OCI-LY7 (cell line): ENCODE measurements at regions not wholly inside any gene's neighbourhood (a gene's known extent, or its start where the extent isn't known, plus 50 kb on each side); places are given as distances from the start of the nearest gene placed in this dataset.

Experiments used
- BruUV-seq: library from RNA; stranded (reverse); fragments of 400-500 nt; replicated peaks from 2 replicates; lab custom pipeline; 2021; lab: Mats Ljungman, UMichigan
- CTCF ChIA-PET: fragments of 300-600 bp; sonication (Branson Sonifier 250); formaldehyde crosslinking; loops from one replicate; lab custom pipeline; 2022; ENCODE audit warnings: antibody characterized with exemption; ENCODE audit not compliant: unreplicated experiment; lab: Charles Lee
- POLR2A ChIA-PET: fragments of 300-600 bp; sonication (Branson Sonifier 250); formaldehyde crosslinking; loops from one replicate; lab custom pipeline; 2022; ENCODE audit warnings: antibody characterized with exemption; lab: Charles Lee
- DNase-seq: peaks from one replicate; pipeline ENCODE4 v3.0.0-alpha.2; 2015; ENCODE audit warnings: low spot score
- H2AFZ ChIP-seq: fragments of 200-600 bp; sonication (generic), shearing (Covaris generic); 2 replicates; pipeline ENCODE4 v1.6.1; 2014; ENCODE audit warnings: mild to moderate bottlenecking, antibody characterized with exemption, low read length, moderate library complexity
- H3K27ac ChIP-seq: fragments of 200-600 bp; sonication (generic); 2 replicates; pipeline ENCODE4 v1.5.1; 2014; ENCODE audit warnings: mixed run types, low read depth, mild to moderate bottlenecking, moderate library complexity, low read length, inconsistent platforms; ENCODE audit not compliant: poor library complexity, severe bottlenecking
- H3K36me3 ChIP-seq: fragments of 200-600 bp; sonication (generic); 2 replicates; pipeline ENCODE4 v1.6.1; 2014; ENCODE audit warnings: mild to moderate bottlenecking, antibody characterized with exemption, low read length, moderate library complexity, mixed read lengths; ENCODE audit not compliant: insufficient read depth
- H3K4me1 ChIP-seq: fragments of 200-600 bp; sonication (generic); 2 replicates; pipeline ENCODE4 v1.5.1; 2014; ENCODE audit warnings: mild to moderate bottlenecking, low read length; ENCODE audit not compliant: insufficient read depth, poor library complexity, severe bottlenecking
- H3K4me2 ChIP-seq: fragments of 200-600 bp; sonication (generic); 2 replicates; pipeline ENCODE4 v1.6.1; 2014; ENCODE audit warnings: mild to moderate bottlenecking, low read length
- H3K4me3 ChIP-seq: fragments of 200-600 bp; sonication (generic); 2 replicates; pipeline ENCODE4 v1.5.1; 2014; ENCODE audit warnings: mild to moderate bottlenecking, low read depth, low read length; ENCODE audit not compliant: poor library complexity, severe bottlenecking
- H3K79me2 ChIP-seq: fragments of 200-600 bp; sonication (generic); 2 replicates; pipeline ENCODE4 v1.6.1; 2016; ENCODE audit warnings: low read depth, mild to moderate bottlenecking, low read length, moderate library complexity, mixed read lengths; ENCODE audit not compliant: insufficient read depth
- H3K9me2 ChIP-seq: fragments of 200-600 bp; sonication (generic); 2 replicates; pipeline ENCODE4 v1.6.1; 2016; ENCODE audit warnings: mild to moderate bottlenecking, low read length, mixed read lengths; ENCODE audit not compliant: insufficient read depth
- H3K9me3 ChIP-seq: fragments of 200-600 bp; sonication (generic); 2 replicates; pipeline ENCODE4 v1.6.1; 2014; ENCODE audit warnings: mild to moderate bottlenecking, mixed run types, low read length, mixed read lengths
- H4K20me1 ChIP-seq: fragments of 200-600 bp; sonication (generic); 2 replicates; pipeline ENCODE4 v1.6.1; 2014; ENCODE audit warnings: mild to moderate bottlenecking, antibody characterized with exemption, low read length, moderate library complexity, mixed read lengths; ENCODE audit not compliant: insufficient read depth
- EZH2phosphoT487 ChIP-seq: fragments of 200-600 bp; sonication (generic); IDR thresholded peaks from 2 replicates; pipeline ENCODE4 v1.6.1; 2018; ENCODE audit warnings: low read depth, borderline replicate concordance, mild to moderate bottlenecking, mixed run types, antibody characterized with exemption, low read length, moderate library complexity, mixed read lengths
- intact Hi-C: fragments of 100-400 bp; cut with micrococcal nuclease; formaldehyde crosslinking; loops from one replicate; pipeline ENCODE4 v1.10.0; 2022; ENCODE audit not compliant: unreplicated experiment
- TF ChIP-seq, protein P1 (sequence below): fragments of 200-600 bp; sonication (generic); conservative IDR thresholded peaks from 2 replicates; pipeline ENCODE4 v1.5.1; 2014; ENCODE audit warnings: mild to moderate bottlenecking, antibody characterized with exemption, low read length, moderate library complexity, mixed read lengths

DNA sequence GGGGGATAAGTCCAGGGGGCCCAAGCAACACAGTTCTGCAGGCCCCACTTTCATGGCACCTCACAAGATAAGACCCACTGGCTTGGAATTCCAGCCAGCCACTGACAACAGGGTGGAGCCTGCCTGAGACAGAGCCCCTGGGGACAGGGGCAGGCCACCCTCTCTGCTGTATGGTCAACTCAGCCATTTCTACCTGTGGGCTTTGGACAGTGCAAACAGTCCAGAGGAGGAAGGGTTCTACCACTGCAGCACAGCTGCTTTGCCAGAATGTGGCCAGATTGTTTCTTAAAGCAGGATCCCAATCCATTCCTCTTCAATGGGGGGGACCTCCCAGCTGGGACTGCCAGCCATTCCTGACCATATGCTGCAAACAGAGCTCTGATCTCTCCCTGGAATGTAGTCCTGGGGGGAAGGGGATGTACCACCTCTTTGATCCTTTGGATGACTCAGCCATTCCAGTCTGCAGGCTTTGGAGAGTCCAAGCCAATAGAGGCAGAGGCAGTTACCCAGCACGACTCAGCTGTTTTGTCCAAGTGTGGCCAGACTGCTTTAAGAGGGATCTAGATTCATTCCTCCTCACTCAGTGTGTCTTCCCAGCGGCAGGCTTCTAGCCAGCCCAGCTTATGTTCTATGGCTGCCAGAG is 842.2 kb downstream of the EPHA7 start:
- Histone ChIP-seq H3K27ac (no peak overlapping the region), H3K4me3 (no peak overlapping the region), H2AFZ (no peak overlapping the region), H4K20me1 (no peaks in the 10 kb centered on the region), H3K9me3 (no peaks in the 10 kb centered on the region), H3K4me2 (no peak overlapping the region), H3K4me1 (no peaks in the 10 kb centered on the region), H3K79me2 (no peaks in the 10 kb centered on the region), H3K9me2 (no peaks in the 10 kb centered on the region), H3K36me3 (no peaks in the 10 kb centered on the region)
- no TSS peak for BruUV-seq
- TF ChIP-seq EZH2phosphoT487, result no peak
- TF ChIP-seq, protein P1, sequence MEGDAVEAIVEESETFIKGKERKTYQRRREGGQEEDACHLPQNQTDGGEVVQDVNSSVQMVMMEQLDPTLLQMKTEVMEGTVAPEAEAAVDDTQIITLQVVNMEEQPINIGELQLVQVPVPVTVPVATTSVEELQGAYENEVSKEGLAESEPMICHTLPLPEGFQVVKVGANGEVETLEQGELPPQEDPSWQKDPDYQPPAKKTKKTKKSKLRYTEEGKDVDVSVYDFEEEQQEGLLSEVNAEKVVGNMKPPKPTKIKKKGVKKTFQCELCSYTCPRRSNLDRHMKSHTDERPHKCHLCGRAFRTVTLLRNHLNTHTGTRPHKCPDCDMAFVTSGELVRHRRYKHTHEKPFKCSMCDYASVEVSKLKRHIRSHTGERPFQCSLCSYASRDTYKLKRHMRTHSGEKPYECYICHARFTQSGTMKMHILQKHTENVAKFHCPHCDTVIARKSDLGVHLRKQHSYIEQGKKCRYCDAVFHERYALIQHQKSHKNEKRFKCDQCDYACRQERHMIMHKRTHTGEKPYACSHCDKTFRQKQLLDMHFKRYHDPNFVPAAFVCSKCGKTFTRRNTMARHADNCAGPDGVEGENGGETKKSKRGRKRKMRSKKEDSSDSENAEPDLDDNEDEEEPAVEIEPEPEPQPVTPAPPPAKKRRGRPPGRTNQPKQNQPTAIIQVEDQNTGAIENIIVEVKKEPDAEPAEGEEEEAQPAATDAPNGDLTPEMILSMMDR, result no peak
- intact Hi-C loops, result no loop called here
- ChIA-PET CTCF (no interaction called here), POLR2A (no interaction called here)
- no peak for DNase-seq

DNA sequence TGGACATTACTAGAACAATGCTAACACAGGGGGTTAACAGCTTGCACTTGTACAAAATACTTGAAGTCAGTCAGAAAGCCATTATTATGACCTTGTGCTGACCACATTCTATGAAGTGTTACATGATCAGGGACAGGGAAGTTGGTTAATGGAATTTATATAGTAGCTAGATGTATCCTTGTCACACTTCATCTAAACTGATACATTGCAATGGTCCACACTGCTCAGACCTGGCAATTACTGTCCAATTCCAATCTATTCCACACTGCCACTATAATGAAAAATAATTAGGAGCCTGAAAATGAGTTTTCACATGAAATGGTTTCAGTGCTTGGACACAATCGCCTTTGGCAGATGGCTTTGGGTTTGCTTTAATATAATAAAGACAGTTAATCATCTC is 850.8 kb downstream of the EPHA7 start:
- no peaks in the 10 kb centered on the region for H3K9me2 ChIP-seq
- H3K4me1 ChIP-seq, result no peaks in the 10 kb centered on the region
- intact Hi-C loops, result no loop called here
- H3K36me3 ChIP-seq, result no peaks in the 10 kb centered on the region
- H3K9me3 ChIP-seq, result no peaks in the 10 kb centered on the region
- no peak for TF ChIP-seq EZH2phosphoT487
- TF ChIP-seq, protein P1, result no peak
- no peaks in the 10 kb centered on the region for H4K20me1 ChIP-seq
- no TSS peak for BruUV-seq
- ChIA-PET POLR2A (no interaction called here), CTCF (no interaction called here)
- no peak overlapping the region for H2AFZ ChIP-seq
- H3K4me2 ChIP-seq, result no peak overlapping the region
- DNase-seq, result no peak
- no peak overlapping the region for H3K4me3 ChIP-seq
- H3K79me2 ChIP-seq, result no peaks in the 10 kb centered on the region
- H3K27ac ChIP-seq, result no peak overlapping the region

DNA sequence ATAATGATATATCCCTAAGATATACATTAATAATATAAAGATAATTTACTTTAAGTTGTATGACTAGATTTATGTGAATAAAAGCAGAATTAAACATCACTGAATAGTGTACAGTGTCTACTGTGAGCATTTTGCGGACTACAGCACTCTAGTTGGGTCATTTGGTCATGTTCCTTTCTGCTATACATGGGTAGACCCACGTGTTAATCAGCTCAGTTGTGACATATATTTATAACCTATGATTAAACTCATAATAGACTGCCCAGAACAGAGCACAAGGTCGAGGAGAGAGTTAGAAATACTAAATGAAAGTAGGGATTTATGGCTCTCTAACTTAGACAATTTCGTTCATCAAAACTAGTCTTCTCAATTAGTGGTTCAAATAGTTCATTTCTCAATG is 852.7 kb downstream of the EPHA7 start:
- H3K79me2 ChIP-seq, result no peaks in the 10 kb centered on the region
- no peak overlapping the region for H3K27ac ChIP-seq
- H2AFZ ChIP-seq, result no peak overlapping the region
- no peak overlapping the region for H3K4me3 ChIP-seq
- H4K20me1 ChIP-seq, result no peaks in the 10 kb centered on the region
- no peaks in the 10 kb centered on the region for H3K9me2 ChIP-seq
- ChIA-PET POLR2A (interaction anchor here (0.9 to 1.2 kb wide), 2 partner anchors 26 to 29 kb away, joined by 3 to 4 read pairs; no protein-coding TSS in a partner anchor), CTCF (no interaction called here)
- H3K36me3 ChIP-seq, result no peaks in the 10 kb centered on the region
- H3K4me1 ChIP-seq, result no peaks in the 10 kb centered on the region
- TF ChIP-seq EZH2phosphoT487, result no peak
- TF ChIP-seq, protein P1, result no peak
- intact Hi-C loops, result no loop called here
- no peak for DNase-seq
- no peaks in the 10 kb centered on the region for H3K9me3 ChIP-seq
- BruUV-seq, result no TSS peak
- no peak overlapping the region for H3K4me2 ChIP-seq
